Testis (tissue), 2 donors: ENCODE measurements at regions not wholly inside any gene's neighbourhood (a gene's known extent, or its start where the extent isn't known, plus 50 kb on each side); places are given as distances from the start of the nearest gene placed in this dataset.

Experiments
- POLR2A ChIP-seq: fragments of 450-650 bp; IDR thresholded peaks from one replicate; pipeline ENCODE4 v1.6.1; 2017; ENCODE audit warnings: antibody characterized with exemption, mild to moderate bottlenecking, moderate library complexity
- TF ChIP-seq, protein P1 (sequence below), 3 experiments: fragments of 450-650 bp in 2 of 3; fragments of 200-600 bp in 1 of 3; sonication (generic) in 1 of 3; IDR thresholded peaks; one replicate each; pipeline ENCODE4 v1.5.1; 2016 to 2019; ENCODE audit warnings: antibody characterized with exemption in 3 of 3, mild to moderate bottlenecking in 2 of 3, moderate library complexity in 1 of 3

DNA sequence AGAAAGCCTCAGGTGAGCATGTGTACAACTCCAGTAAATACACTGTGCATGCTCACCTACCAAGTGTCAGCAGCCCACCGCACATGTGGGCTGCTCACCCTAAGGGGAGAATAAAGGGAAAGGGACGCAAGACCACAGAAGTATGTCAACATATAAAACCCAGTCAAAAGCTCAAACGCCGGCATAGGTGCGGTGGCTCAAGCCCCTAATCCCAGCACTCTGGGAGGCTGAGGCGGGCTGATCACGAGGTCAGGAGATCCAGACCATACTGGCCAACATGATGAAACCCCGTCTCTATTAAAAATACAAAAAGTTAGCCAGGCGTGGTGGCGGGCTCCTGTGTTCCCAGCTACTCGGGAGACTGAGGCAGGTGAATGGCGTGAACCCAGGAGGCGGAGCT lies 732.1 kb downstream of the ZPLD1 start:
- no peak for TF ChIP-seq POLR2A
- TF ChIP-seq, protein P1, sequence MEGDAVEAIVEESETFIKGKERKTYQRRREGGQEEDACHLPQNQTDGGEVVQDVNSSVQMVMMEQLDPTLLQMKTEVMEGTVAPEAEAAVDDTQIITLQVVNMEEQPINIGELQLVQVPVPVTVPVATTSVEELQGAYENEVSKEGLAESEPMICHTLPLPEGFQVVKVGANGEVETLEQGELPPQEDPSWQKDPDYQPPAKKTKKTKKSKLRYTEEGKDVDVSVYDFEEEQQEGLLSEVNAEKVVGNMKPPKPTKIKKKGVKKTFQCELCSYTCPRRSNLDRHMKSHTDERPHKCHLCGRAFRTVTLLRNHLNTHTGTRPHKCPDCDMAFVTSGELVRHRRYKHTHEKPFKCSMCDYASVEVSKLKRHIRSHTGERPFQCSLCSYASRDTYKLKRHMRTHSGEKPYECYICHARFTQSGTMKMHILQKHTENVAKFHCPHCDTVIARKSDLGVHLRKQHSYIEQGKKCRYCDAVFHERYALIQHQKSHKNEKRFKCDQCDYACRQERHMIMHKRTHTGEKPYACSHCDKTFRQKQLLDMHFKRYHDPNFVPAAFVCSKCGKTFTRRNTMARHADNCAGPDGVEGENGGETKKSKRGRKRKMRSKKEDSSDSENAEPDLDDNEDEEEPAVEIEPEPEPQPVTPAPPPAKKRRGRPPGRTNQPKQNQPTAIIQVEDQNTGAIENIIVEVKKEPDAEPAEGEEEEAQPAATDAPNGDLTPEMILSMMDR (IDR thresholded peaks at IDR 0.05) = no peak
